ENCODE measurements at regions not wholly inside any gene's neighbourhood (a gene's known extent, or its start where the extent isn't known, plus 50 kb on each side); places are given as distances from the start of the nearest gene placed in this dataset.
A peak's percentile ranks its signal among the peaks of the same experiment; 100 is the strongest.
"Not testable (repeated sequence)": the region's sequence is repeated elsewhere in the genome, so short reads cannot be mapped to it uniquely, and the experiment has no call there.

DNA sequence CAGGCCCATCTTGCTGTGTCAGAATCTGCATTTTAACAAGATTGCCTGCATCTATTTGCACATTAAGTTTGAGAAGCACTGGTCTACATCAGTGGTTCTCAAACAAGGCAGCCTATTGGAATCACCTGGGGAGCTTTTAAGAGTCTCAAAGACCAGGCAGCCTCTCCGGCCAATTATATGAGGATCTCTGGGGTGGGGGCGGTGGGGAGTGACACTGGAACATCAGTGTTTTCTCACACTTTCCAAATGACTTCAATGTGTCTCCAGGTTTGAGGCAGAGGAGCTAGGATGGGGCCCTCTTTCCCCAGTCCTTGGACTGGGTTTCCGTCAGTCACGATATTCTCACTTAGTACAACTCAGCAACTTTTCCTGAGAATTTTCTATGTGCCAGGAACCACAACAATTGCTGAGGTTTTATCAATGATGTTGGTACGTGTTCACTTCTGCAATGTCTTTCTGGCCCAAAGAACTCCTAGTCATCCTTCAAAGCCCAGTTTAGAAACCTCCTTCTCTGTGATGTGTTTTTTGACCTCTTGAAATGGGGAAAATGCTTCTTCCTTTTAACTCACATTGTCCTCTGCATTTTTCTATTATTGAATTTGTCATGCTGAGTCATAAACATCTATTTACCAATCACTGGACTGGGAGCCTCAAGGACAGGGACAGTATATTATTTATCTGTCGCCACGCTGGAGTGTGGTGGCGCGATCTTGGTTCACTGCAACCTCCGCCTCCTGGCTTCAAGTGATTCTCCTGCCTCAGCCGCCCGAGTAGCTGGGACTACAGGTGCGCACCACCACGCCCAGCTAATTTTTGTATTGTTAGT is 130.9 kb downstream of the MYCN start:
- H3K4me3 ChIP-seq (ENCODE audit: low read length), result no peak overlapping the region
- no peak overlapping the region for H2AFZ ChIP-seq (ENCODE audit: low read depth, low read length)
- no peaks in the 10 kb centered on the region for H3K36me3 ChIP-seq (ENCODE audit: insufficient read depth, low read length)
- H3K4me1 ChIP-seq (ENCODE audit: insufficient read depth, low read length), result peaks cover 24% of the 10 kb centered on the region
- no peaks in the 10 kb centered on the region for H3K9me3 ChIP-seq (ENCODE audit: low read length)
- no peaks in the 10 kb centered on the region for H3K27me3 ChIP-seq (ENCODE audit: insufficient read depth, low read length)

DNA sequence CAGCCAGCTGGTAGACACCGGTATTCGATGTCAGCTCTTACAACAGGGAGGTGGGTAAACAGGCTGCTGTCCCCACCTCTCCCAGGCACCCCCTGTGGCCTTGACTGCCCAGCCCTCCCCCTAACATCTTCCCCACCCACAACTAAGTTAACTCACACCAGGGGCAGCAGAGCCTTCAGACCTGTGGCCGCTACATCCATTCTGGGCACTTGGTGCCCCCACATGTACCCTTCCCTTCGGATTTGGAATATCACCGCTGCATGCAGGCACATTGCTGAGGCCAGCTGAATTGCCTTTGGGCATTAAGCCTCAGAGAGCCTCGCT is 130.3 kb downstream of the MYCN start:
- no peaks in the 10 kb centered on the region for H3K27me3 ChIP-seq (ENCODE audit: insufficient read depth, low read length)
- H3K4me1 ChIP-seq (ENCODE audit: insufficient read depth, low read length), result peaks cover 24% of the 10 kb centered on the region
- no peak overlapping the region for H2AFZ ChIP-seq (ENCODE audit: low read depth, low read length)
- H3K9me3 ChIP-seq (ENCODE audit: low read length), result no peaks in the 10 kb centered on the region
- no peak overlapping the region for H3K4me3 ChIP-seq (ENCODE audit: low read length)
- no peaks in the 10 kb centered on the region for H3K36me3 ChIP-seq (ENCODE audit: insufficient read depth, low read length)

DNA sequence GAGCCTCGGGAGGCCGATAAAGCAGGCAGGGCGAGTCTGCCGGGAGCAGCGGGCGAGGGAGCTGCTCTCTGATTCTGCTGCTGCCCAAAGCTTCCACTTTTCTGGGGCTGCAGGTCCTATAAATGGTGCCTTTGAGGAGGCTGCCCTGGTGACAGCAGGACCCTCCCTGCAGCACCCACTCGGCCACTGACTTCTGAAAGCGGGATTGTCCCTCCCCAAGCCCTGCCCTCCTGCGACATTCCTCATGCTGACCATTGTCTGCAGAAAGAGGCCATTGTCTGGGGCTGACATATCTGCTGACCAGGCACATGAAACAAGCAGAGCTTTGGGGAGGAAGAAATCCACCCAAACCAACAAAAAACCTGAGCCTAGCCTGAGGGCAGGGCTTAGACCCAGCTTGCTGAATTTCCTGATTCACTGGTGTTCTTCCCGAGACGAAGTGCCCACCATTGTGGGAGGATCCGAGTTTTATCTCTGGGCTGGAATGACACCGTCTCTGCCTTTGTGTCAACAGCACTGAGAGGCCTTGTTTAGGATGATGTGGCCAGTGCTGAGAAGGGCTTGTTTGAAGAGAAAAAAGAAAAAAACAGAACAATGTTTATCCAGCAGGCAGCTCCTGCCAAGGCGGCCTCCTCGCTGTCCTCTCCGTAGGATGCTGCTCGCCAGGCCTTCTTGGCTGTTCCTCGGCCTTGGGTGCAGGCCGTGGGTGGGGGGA is 129.7 kb downstream of the MYCN start:
- Histone ChIP-seq H3K4me3 (ENCODE audit: low read length) (no peak overlapping the region), H3K36me3 (ENCODE audit: insufficient read depth, low read length) (no peaks in the 10 kb centered on the region), H3K4me1 (ENCODE audit: insufficient read depth, low read length) (peaks cover 24% of the 10 kb centered on the region), H3K27me3 (ENCODE audit: insufficient read depth, low read length) (no peaks in the 10 kb centered on the region), H2AFZ (ENCODE audit: low read depth, low read length) (peak overlapping the region; percentile 59), H3K9me3 (ENCODE audit: low read length) (no peaks in the 10 kb centered on the region)

DNA sequence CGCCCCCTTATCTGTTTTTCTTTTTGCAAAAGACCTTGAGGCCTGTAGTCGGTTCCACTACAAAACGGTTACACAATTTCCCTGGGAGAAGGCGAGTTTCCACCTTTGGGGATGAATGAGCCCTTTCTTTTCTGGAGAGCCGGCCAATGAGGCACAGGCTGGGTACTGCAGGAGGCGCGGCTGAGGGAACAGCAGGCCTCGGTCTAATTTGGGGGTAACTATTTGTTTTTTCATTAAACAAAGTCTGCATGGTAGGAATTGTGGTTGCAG is 129.2 kb downstream of the MYCN start:
- Histone ChIP-seq H2AFZ (ENCODE audit: low read depth, low read length) (peak overlapping the region; percentile 59), H3K4me1 (ENCODE audit: insufficient read depth, low read length) (peaks cover 24% of the 10 kb centered on the region), H3K27me3 (ENCODE audit: insufficient read depth, low read length) (no peaks in the 10 kb centered on the region), H3K4me3 (ENCODE audit: low read length) (no peak overlapping the region), H3K36me3 (ENCODE audit: insufficient read depth, low read length) (no peaks in the 10 kb centered on the region), H3K9me3 (ENCODE audit: low read length) (no peaks in the 10 kb centered on the region)

DNA sequence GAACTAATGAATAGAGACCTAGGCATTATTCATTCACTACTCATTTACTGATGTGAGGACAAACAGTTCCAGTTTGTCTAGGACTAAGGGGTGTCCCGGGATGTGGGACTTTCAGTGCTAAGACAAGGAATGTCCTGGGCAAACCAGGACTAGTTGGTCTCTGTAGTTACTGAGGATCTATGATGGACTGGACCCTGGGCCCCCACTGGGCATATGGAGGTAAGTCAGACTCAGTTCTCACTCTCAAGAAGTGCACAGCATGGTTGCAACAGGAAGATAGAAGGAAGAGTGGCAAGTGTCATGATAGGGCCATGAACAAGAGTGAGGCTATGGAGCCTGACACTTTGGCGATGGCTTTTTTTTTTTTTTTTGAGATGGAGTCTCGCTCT is 128.2 kb downstream of the MYCN start:
- H3K27me3 ChIP-seq (ENCODE audit: insufficient read depth, low read length), result no peaks in the 10 kb centered on the region
- H3K36me3 ChIP-seq (ENCODE audit: insufficient read depth, low read length), result no peaks in the 10 kb centered on the region
- peaks cover 3% of the 10 kb centered on the region for H3K9me3 ChIP-seq (ENCODE audit: low read length)
- H3K4me1 ChIP-seq (ENCODE audit: insufficient read depth, low read length), result peaks cover 24% of the 10 kb centered on the region
- no peak overlapping the region for H3K4me3 ChIP-seq (ENCODE audit: low read length)
- H2AFZ ChIP-seq (ENCODE audit: low read depth, low read length), result no peak overlapping the region

DNA sequence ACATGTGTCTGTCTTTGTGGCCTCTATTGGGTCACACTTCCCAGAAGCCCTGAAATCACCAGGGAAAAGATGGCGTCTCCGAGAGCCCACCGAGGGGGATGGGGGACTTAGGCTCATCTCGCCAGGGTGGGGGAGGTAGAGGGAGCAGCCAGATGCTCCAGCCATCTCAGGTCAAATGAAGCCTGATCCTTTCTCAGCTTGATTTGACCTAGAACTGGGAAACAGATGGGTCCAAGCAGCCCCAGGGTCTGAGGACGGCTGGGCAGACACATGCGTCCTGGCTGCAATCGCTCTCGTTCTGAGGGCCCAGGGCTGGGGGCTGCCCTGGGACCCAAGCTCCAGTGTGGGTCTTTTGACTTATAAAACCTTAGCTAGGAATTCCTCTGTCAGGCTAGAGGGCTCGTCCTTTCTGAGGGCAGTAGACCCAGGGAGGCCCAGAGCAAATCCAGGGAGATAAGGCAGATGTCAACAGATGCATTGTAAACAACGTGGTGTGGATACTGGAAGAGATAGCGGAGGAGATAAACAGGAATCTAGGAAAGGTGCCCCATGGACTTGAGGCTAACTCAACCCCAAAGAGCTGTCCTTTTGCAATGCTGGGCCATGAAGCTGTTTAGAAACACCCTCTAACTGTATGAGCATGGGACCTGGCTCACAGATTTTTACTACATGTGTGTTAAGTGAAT is 127.7 kb downstream of the MYCN start:
- no peaks in the 10 kb centered on the region for H3K27me3 ChIP-seq (ENCODE audit: insufficient read depth, low read length)
- peaks cover 24% of the 10 kb centered on the region for H3K4me1 ChIP-seq (ENCODE audit: insufficient read depth, low read length)
- H2AFZ ChIP-seq (ENCODE audit: low read depth, low read length), result no peak overlapping the region
- no peaks in the 10 kb centered on the region for H3K36me3 ChIP-seq (ENCODE audit: insufficient read depth, low read length)
- H3K9me3 ChIP-seq (ENCODE audit: low read length), result peaks cover 8% of the 10 kb centered on the region
- no peak overlapping the region for H3K4me3 ChIP-seq (ENCODE audit: low read length)

DNA sequence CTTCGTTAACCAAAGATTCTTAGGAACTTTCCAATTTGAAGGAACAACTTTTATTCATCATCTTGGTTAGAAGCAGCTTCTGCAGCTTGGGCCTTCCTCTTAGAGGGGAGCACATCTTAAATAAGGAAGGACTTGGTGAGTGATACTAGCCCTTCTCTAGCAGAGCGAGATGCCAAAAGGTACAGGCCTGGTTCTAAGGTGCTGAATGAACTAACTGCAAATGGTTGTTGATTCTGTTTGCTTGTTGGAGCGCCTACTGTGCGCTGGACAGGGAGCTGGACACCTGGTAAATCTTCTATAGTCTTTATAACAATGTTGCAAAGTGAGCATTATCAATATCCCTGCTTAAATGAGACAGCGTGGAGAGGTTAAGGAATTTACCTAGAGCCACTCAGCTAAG is 127.1 kb downstream of the MYCN start:
- Histone ChIP-seq H2AFZ (ENCODE audit: low read depth, low read length) (no peak overlapping the region), H3K4me1 (ENCODE audit: insufficient read depth, low read length) (peaks cover 24% of the 10 kb centered on the region), H3K4me3 (ENCODE audit: low read length) (no peak overlapping the region), H3K27me3 (ENCODE audit: insufficient read depth, low read length) (no peaks in the 10 kb centered on the region), H3K9me3 (ENCODE audit: low read length) (peaks cover 9% of the 10 kb centered on the region), H3K36me3 (ENCODE audit: insufficient read depth, low read length) (no peaks in the 10 kb centered on the region)

DNA sequence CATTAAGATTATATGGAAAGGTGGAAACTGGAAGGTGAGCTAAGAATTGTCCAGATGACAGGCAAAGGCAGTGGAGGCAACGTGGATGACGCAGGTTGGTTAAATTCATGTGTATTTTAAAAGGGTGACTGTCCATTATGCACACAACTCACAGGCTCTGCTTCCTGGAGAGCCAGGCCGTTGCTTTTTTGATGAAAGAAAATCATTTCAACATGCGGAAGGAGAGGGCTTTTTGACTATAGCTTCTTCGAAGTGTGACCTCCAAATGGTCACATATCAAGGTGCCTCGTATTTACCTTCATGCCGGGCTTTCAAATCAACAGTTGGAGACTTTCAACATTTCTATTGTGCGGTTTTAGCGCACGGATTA is 126.7 kb downstream of the MYCN start:
- Histone ChIP-seq H3K36me3 (ENCODE audit: insufficient read depth, low read length) (no peaks in the 10 kb centered on the region), H3K27me3 (ENCODE audit: insufficient read depth, low read length) (no peaks in the 10 kb centered on the region), H3K9me3 (ENCODE audit: low read length) (peaks cover 9% of the 10 kb centered on the region), H2AFZ (ENCODE audit: low read depth, low read length) (no peak overlapping the region), H3K4me1 (ENCODE audit: insufficient read depth, low read length) (peaks cover 24% of the 10 kb centered on the region), H3K4me3 (ENCODE audit: low read length) (no peak overlapping the region)

DNA sequence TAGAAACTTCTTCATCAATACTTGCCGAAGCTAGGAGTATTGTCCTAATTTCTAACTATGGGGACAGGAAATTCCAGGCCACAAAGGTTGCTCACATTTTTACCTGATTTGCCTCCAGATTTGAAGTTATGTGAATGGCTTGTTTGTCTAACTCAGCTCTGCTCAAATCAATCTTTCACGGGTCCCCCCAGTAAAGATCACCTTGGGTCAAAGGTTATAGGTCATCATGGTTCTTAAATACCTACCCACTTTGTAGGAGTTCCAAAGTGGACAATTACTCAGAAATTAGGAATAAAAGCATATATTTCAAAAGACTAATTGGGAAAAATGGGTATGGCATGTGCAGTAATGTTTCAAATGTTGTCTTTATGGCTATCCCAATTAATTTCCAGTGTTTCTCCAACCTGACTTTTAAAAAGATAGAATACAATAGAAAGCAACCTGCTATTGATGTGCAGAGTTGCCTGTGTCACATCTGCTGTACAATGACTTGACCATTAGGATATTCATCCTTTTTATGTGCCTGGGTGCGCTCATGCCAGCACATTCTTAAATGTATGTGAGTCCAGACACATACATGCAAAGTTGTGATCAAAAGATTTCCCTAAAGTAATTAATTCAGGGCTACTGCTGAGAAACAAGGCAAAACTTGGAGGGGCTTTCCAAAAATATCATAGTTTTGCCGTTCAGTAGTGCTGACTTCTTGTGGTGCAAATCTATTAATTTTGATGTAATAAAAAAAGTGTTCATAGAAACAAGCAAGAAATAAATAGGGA is 126.1 kb downstream of the MYCN start:
- H3K4me1 ChIP-seq (ENCODE audit: insufficient read depth, low read length), result peaks cover 24% of the 10 kb centered on the region
- H3K4me3 ChIP-seq (ENCODE audit: low read length), result no peak overlapping the region
- H2AFZ ChIP-seq (ENCODE audit: low read depth, low read length), result no peak overlapping the region
- no peaks in the 10 kb centered on the region for H3K36me3 ChIP-seq (ENCODE audit: insufficient read depth, low read length)
- H3K9me3 ChIP-seq (ENCODE audit: low read length), result peaks cover 9% of the 10 kb centered on the region
- no peaks in the 10 kb centered on the region for H3K27me3 ChIP-seq (ENCODE audit: insufficient read depth, low read length)

DNA sequence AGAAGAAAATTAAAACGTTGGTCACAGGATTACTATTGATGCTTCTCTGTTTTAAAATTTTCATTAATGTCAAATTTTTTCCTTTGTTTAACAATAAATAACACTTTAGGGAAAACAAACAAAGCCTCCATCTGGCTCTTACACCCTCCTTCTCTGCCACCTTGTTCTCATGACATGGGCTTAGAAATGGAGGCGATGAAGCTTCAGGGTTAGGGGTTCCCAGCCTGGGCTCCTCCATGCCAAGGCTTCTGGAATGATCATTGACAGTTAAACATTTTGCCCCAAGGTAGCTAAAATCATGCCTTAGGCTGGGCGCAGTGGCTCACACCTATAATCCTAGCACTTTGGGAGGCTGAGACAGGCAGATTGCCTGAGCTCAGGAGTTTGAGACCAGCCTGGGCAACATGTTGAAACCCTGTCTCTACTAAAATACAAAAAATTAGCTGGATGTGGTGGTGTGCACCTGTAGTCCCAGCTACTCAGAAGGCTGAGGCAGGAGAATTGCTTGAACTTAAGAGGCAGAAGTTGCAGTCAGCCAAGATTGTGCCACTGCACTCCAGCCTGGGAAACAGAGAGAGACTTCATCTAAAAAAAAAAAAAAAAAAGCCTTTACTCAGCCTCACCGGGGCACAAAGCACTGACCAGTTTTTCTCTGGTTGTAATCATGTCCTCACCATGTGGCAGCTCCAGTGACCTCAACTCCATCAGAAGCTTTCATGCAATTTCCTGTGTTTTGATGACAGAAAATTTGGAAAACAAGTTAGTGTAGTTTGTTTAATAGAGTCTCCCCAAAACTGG is 125.1 kb downstream of the MYCN start:
- not testable (repeated sequence) for H3K36me3 ChIP-seq (ENCODE audit: insufficient read depth, low read length); H3K27me3 ChIP-seq (ENCODE audit: insufficient read depth, low read length); H3K9me3 ChIP-seq (ENCODE audit: low read length); H2AFZ ChIP-seq (ENCODE audit: low read depth, low read length); H3K4me3 ChIP-seq (ENCODE audit: low read length)
- peaks cover 20% of the 10 kb centered on the region for H3K4me1 ChIP-seq (ENCODE audit: insufficient read depth, low read length)

DNA sequence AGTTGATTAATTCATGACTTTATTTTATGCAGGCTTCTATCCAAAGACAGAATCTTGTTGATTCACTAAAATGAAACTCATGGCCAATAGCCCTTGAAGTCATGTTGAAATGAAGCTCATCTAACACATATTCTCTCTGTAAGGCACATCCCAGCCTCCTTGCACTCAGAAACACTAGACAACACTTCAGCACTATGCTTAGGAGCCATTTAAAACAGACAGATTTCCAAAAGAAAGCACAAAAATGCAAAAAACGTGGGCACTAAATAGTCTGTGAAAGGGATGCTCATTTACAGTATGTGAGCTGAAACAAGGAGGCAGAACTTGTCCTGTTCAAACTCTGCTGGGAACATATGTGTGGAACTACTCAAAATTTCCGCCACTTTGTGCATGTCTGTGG is 124.4 kb downstream of the MYCN start:
- peaks cover 9% of the 10 kb centered on the region for H3K9me3 ChIP-seq (ENCODE audit: low read length)
- peaks cover 13% of the 10 kb centered on the region for H3K4me1 ChIP-seq (ENCODE audit: insufficient read depth, low read length)
- no peaks in the 10 kb centered on the region for H3K27me3 ChIP-seq (ENCODE audit: insufficient read depth, low read length)
- H3K36me3 ChIP-seq (ENCODE audit: insufficient read depth, low read length), result no peaks in the 10 kb centered on the region
- no peak overlapping the region for H3K4me3 ChIP-seq (ENCODE audit: low read length)
- no peak overlapping the region for H2AFZ ChIP-seq (ENCODE audit: low read depth, low read length)

DNA sequence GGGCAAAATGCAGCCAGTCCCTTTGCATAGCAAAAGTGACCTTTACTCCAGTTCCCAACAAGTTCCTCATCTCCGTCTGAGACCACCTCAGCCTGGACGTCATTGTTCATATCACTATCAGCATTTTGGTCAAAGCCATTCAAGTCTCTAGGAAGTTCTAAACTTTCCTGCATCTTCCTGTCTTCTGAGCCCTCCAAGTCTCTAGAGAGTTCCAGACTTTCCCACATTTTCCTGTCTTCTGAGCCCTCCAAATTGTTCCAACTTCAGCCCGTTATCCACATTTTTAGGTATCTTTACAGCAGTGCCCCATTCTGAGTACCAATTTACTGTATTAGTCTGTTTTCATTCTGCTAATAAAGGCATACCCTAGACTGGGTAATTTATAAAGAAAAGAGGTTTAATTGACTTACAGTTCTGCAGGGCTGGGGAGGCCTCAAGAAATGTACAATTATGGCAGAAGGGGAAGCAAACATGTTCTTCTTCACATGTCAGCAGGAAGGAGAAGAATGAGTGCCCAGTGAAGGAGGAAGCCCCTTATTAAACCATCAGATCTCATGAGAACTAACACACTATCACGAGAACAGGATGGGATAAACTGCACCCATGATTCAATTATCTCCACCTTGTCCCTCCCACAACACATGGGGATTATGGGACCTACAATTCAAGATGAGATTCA is 123.7 kb downstream of the MYCN start:
- H3K9me3 ChIP-seq (ENCODE audit: low read length), result peaks cover 9% of the 10 kb centered on the region
- no peak overlapping the region for H3K4me3 ChIP-seq (ENCODE audit: low read length)
- H3K4me1 ChIP-seq (ENCODE audit: insufficient read depth, low read length), result peaks cover 8% of the 10 kb centered on the region
- no peak overlapping the region for H2AFZ ChIP-seq (ENCODE audit: low read depth, low read length)
- H3K36me3 ChIP-seq (ENCODE audit: insufficient read depth, low read length), result no peaks in the 10 kb centered on the region
- no peaks in the 10 kb centered on the region for H3K27me3 ChIP-seq (ENCODE audit: insufficient read depth, low read length)

Data from neuron (in vitro differentiated cells).